ENCODE measurements at regions not wholly inside any gene's neighbourhood (a gene's known extent, or its start where the extent isn't known, plus 50 kb on each side); places are given as distances from the start of the nearest gene placed in this dataset.

DNA sequence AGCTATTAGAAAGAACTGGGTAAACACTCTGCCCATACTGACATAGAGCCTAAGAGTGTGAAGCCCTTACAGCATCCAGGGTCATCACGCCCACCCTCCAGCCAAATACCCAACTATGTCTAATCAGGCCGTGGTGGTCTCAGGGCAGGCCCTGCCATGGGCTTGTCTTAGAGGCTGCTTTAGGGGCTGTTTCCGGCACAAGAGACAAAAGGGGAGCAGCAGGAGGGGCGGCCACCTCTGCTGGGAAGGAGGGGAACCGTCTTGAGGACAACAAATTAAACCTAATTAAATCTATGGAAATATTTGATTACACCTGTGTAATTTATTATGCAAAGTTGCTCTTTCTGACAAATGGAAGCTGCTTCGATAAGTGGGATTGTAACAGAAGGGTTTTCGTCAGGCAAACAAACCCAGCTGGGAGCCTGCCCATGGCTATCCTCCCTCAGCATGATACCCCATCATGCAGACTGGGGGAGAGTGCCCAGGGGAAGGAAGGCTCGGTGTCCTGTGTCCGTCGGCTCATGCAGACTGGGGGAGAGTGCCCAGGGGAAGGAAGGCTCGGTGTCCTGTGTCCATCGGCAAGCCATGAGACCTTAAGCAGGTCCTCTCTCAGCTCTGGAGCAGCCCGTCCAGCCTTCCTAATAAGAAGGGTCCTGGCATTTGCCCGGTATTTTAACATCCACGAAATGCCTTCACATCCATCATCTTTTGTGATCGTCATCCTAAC lies 163.6 kb upstream of the B3GAT1 start:
- peaks cover 2 to 3% of the 10 kb centered on the region in 2 donors for H3K27me3 ChIP-seq (ENCODE audit: control insufficient read depth in 1 of 2, insufficient read depth in 2 of 2, low read length in 2 of 2)
- no peak overlapping the region for H3K4me3 ChIP-seq (ENCODE audit: low read length in 2 of 2)
- H3K27ac ChIP-seq (ENCODE audit: low read length), result no peak overlapping the region
- H3K9me3 ChIP-seq (ENCODE audit: control insufficient read depth in 2 of 2, low read length in 2 of 2), result no peaks in the 10 kb centered on the region
- H3K9ac ChIP-seq (ENCODE audit: low read length in 2 of 2), result no peak overlapping the region
- peaks cover 2% of the 10 kb centered on the region for H3K4me1 ChIP-seq (ENCODE audit: control insufficient read depth, insufficient read depth, low read length)
- H3K36me3 ChIP-seq (ENCODE audit: control insufficient read depth in 2 of 2, insufficient read depth in 2 of 2, low read length in 2 of 2), result no peaks in the 10 kb centered on the region

DNA sequence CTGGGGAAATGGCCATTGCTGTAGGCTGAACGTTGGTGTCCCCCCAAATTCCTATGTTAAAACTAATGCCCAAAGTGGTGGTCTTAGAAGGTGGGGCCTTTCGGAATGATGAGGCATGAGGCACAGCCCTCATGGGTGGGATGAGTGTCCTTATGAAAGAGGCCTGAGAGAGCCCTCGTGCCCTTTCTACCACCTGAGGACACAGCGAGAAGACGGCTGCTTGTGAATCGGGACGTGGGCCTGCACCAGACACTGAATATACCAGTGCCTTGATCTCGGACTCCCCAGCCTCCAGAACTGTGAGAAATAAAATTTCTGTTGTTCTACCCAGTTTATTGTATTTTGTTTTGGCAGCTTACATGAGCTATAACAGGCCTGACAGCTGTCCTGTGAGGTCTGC lies 162.9 kb upstream of the B3GAT1 start:
- no peak overlapping the region for H3K27ac ChIP-seq (ENCODE audit: low read length)
- peaks cover 2% of the 10 kb centered on the region for H3K4me1 ChIP-seq (ENCODE audit: control insufficient read depth, insufficient read depth, low read length)
- H3K4me3 ChIP-seq (ENCODE audit: low read length in 2 of 2), result no peak overlapping the region
- H3K9me3 ChIP-seq (ENCODE audit: control insufficient read depth in 2 of 2, low read length in 2 of 2), result no peaks in the 10 kb centered on the region
- H3K36me3 ChIP-seq (ENCODE audit: control insufficient read depth in 2 of 2, insufficient read depth in 2 of 2, low read length in 2 of 2), result no peaks in the 10 kb centered on the region
- peaks cover 2 to 3% of the 10 kb centered on the region in 2 donors for H3K27me3 ChIP-seq (ENCODE audit: control insufficient read depth in 1 of 2, insufficient read depth in 2 of 2, low read length in 2 of 2)
- no peak overlapping the region for H3K9ac ChIP-seq (ENCODE audit: low read length in 2 of 2)

DNA sequence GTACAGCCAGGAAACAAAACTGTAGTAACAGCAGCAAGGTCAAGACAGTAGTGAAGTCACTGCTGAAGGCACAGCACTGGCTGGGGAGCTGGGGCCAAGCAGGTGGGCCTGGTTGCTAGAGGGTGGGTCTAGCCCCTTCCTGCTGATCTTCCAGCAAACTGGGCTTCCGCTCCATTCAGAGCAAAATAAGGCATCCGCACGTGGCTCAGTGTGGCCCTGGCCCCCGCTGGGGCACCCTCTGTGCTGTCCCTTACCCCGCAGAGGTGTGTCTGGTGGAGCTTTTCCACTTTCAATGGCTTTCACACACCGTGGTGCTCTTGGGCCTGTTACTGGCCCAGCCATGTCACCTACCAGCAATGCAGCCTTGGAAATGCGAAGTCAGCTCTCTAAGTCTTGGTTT lies 162.4 kb upstream of the B3GAT1 start:
- Histone ChIP-seq H3K9me3 (ENCODE audit: control insufficient read depth in 2 of 2, low read length in 2 of 2) (no peaks in the 10 kb centered on the region), H3K4me1 (ENCODE audit: control insufficient read depth, insufficient read depth, low read length) (peaks cover 2% of the 10 kb centered on the region), H3K27ac (ENCODE audit: low read length) (no peak overlapping the region), H3K36me3 (ENCODE audit: control insufficient read depth in 2 of 2, insufficient read depth in 2 of 2, low read length in 2 of 2) (no peaks in the 10 kb centered on the region), H3K4me3 (ENCODE audit: low read length in 2 of 2) (no peak overlapping the region), H3K27me3 (ENCODE audit: control insufficient read depth in 1 of 2, insufficient read depth in 2 of 2, low read length in 2 of 2) (peaks cover 2 to 3% of the 10 kb centered on the region in 2 donors), H3K9ac (ENCODE audit: low read length in 2 of 2) (no peak overlapping the region)

DNA sequence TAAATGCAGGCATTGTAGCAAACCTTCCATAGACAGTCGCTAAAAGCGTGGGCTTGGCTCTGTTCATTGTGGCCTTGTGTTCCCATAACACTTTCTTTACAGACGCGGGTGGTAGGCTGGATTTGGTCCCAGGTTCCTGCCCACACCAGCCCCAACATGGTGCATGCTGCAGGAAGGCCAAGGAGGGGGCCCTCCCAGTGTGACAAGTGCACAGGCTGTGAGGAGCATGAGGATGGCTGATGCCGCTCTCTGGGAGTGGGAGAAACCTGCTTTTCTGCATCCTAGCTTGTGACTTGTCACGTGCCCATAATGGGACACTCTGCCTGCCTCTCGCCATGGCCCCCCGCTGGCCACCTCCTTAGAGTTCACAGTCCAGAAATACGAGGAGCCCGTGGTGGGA lies 161.8 kb upstream of the B3GAT1 start:
- Histone ChIP-seq H3K27me3 (ENCODE audit: control insufficient read depth in 1 of 2, insufficient read depth in 2 of 2, low read length in 2 of 2) (peaks cover 2 to 3% of the 10 kb centered on the region in 2 donors), H3K27ac (ENCODE audit: low read length) (no peak overlapping the region), H3K4me3 (ENCODE audit: low read length in 2 of 2) (no peak overlapping the region), H3K36me3 (ENCODE audit: control insufficient read depth in 2 of 2, insufficient read depth in 2 of 2, low read length in 2 of 2) (no peaks in the 10 kb centered on the region), H3K9ac (ENCODE audit: low read length in 2 of 2) (no peak overlapping the region), H3K4me1 (ENCODE audit: control insufficient read depth, insufficient read depth, low read length) (peaks cover 2% of the 10 kb centered on the region), H3K9me3 (ENCODE audit: control insufficient read depth in 2 of 2, low read length in 2 of 2) (no peaks in the 10 kb centered on the region)

DNA sequence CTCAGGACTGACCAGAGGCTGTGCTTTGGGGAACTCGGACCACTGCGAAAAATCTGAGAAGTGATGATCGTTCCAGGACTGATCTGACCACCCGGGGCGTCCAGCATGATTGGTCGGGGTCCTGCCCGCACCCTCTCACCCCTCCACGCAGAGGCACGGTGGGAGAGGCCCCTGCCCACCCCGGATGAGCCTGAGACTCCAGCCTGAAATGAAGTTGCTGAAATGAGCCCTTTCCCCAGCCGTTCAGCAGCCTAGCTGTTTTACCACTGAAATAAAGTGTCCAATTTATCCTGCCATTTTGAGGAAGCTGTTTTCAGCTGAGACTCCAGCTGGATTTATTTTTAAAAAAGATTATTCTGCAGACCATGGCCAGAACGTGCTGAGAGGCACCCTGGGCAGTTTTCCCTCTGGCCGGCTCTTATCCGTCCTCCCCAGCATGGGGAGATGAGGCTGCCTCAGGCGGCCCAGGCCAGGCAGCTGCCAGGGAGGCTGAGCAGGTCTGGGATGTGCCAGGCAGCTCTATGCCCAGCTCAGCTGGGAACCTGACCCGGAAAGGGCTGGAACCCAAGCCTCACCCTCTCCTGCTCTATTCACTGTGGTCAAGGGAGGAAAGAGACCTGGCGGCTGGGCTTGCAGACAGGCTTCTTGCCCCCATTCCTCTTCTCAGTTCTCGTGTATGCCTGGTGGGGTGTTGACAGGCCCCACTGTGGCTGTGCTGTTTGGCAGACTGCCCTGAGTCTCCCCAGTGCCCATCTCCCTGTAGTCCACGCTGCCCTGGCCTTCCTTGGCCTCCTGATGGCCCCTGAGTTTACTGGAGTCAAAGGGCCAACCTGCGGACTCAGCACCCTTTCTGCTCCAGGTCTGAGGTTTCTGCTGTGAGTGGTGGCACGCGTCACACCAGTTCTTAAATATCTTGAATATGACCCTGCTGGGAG lies 161.0 kb upstream of the B3GAT1 start:
- no peak overlapping the region for H3K4me3 ChIP-seq (ENCODE audit: low read length in 2 of 2)
- peaks cover 2% of the 10 kb centered on the region for H3K4me1 ChIP-seq (ENCODE audit: control insufficient read depth, insufficient read depth, low read length)
- peaks cover 2 to 3% of the 10 kb centered on the region in 2 donors for H3K27me3 ChIP-seq (ENCODE audit: control insufficient read depth in 1 of 2, insufficient read depth in 2 of 2, low read length in 2 of 2)
- no peaks in the 10 kb centered on the region for H3K36me3 ChIP-seq (ENCODE audit: control insufficient read depth in 2 of 2, insufficient read depth in 2 of 2, low read length in 2 of 2)
- H3K9me3 ChIP-seq (ENCODE audit: control insufficient read depth in 2 of 2, low read length in 2 of 2), result no peaks in the 10 kb centered on the region
- no peak overlapping the region for H3K9ac ChIP-seq (ENCODE audit: low read length in 2 of 2)
- H3K27ac ChIP-seq (ENCODE audit: low read length), result no peak overlapping the region

DNA sequence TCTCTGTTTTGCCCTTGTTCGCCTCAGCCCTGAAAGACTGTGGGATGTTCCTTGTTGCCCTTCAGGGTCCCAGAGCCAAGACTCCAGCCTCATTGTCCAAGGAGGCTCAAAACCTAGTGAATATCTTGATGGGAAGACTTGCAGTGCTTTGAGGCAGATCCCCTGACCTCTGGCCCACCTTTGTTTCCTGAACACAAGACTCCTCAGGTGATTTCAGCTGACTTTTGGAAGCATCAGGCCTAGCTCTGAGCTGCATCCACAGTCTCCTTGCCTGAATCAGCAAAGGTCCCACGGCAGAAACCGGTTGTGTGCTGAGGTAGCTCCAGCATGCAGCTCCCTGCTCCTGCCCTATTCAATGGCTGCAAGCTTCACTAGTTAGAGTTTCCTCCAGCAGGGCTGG lies 159.3 kb upstream of the B3GAT1 start:
- Histone ChIP-seq H3K27ac (ENCODE audit: low read length) (no peak overlapping the region), H3K27me3 (ENCODE audit: control insufficient read depth in 1 of 2, insufficient read depth in 2 of 2, low read length in 2 of 2) (peaks cover 2% of the 10 kb centered on the region in 2 donors), H3K9ac (ENCODE audit: low read length in 2 of 2) (no peak overlapping the region), H3K36me3 (ENCODE audit: control insufficient read depth in 2 of 2, insufficient read depth in 2 of 2, low read length in 2 of 2) (no peaks in the 10 kb centered on the region), H3K4me1 (ENCODE audit: control insufficient read depth, insufficient read depth, low read length) (peaks cover 2% of the 10 kb centered on the region), H3K9me3 (ENCODE audit: control insufficient read depth in 2 of 2, low read length in 2 of 2) (no peaks in the 10 kb centered on the region), H3K4me3 (ENCODE audit: low read length in 2 of 2) (no peak overlapping the region)

DNA sequence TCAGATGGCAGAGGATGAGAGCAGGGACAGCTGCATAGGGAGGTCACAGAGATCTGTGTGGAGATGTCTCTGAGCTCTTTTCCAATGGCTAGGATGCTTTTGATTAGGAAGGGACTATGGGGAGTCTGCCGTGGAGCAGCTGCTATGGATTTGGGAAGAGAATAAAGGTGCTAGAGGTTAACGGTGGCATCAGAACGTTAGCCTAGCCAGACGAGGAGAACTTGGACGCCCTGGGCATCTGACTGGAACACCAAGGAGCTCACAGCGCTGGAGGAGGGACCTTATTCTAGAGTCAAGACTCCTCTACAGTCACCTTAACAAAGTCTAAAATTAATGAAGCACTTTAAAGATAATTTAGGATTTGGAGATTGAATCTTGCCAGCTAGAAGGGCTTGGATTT lies 157.2 kb upstream of the B3GAT1 start:
- Histone ChIP-seq H3K4me3 (ENCODE audit: low read length in 2 of 2) (no peak overlapping the region), H3K36me3 (ENCODE audit: control insufficient read depth in 2 of 2, insufficient read depth in 2 of 2, low read length in 2 of 2) (no peaks in the 10 kb centered on the region), H3K4me1 (ENCODE audit: control insufficient read depth, insufficient read depth, low read length) (peaks cover 2% of the 10 kb centered on the region), H3K9me3 (ENCODE audit: control insufficient read depth in 2 of 2, low read length in 2 of 2) (no peaks in the 10 kb centered on the region), H3K9ac (ENCODE audit: low read length in 2 of 2) (no peak overlapping the region), H3K27ac (ENCODE audit: low read length) (no peak overlapping the region), H3K27me3 (ENCODE audit: control insufficient read depth in 1 of 2, insufficient read depth in 2 of 2, low read length in 2 of 2) (peaks cover 0 to 2% of the 10 kb centered on the region in 2 donors)

DNA sequence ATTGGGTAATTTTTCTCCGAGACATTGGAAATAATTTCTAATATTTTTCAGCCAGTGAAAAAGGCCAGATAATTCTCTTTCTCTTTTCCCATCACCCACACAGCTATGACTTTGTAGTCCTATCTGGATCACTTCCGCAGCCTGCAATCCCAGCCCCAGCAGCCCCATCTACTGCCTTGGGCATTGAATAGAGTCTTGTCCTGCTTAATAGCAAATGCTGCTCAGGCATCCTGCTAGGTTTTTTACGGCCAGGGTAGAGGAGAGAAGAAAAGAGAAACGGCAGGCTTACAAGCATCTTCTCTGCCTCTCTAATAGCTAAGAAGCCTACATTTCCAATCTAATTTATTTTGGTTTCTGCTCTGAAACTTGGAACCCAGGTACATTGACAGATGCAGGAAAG lies 154.3 kb upstream of the B3GAT1 start:
- Histone ChIP-seq H3K9ac (ENCODE audit: low read length in 2 of 2) (no peak overlapping the region), H3K36me3 (ENCODE audit: control insufficient read depth in 2 of 2, insufficient read depth in 2 of 2, low read length in 2 of 2) (no peaks in the 10 kb centered on the region), H3K4me3 (ENCODE audit: low read length in 2 of 2) (no peak overlapping the region), H3K9me3 (ENCODE audit: control insufficient read depth in 2 of 2, low read length in 2 of 2) (no peaks in the 10 kb centered on the region), H3K27me3 (ENCODE audit: control insufficient read depth in 1 of 2, insufficient read depth in 2 of 2, low read length in 2 of 2) (no peaks in the 10 kb centered on the region), H3K27ac (ENCODE audit: low read length) (no peak overlapping the region), H3K4me1 (ENCODE audit: control insufficient read depth, insufficient read depth, low read length) (no peaks in the 10 kb centered on the region)

DNA sequence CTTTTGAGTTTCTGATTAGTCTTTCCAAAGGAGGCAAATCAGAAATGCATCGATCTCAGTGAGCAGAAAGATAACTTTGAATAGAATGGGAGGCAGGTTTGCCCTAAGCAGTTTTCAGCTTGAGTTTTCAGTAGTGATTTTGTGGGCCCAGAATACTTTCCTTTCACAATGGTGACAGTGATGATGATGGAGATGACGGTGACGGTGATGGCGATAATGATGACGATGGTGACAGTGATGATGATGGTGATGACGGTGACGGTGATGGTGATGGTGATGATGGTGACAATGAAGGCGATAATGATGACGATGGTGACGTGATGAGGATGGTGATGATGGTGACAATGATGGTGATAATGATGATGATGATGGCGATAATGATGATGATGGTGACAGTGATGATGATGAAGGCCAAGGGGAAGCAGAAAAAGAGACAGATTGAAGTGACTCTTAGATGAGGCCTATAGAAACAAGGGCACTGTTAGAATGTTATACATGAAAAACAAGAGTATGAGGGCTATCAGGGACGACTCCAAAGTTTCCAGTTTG lies 153.4 kb upstream of the B3GAT1 start:
- Histone ChIP-seq H3K4me3 (ENCODE audit: low read length in 2 of 2) (no peak overlapping the region), H3K4me1 (ENCODE audit: control insufficient read depth, insufficient read depth, low read length) (no peaks in the 10 kb centered on the region), H3K27me3 (ENCODE audit: control insufficient read depth in 1 of 2, insufficient read depth in 2 of 2, low read length in 2 of 2) (no peaks in the 10 kb centered on the region), H3K9me3 (ENCODE audit: control insufficient read depth in 2 of 2, low read length in 2 of 2) (no peaks in the 10 kb centered on the region), H3K27ac (ENCODE audit: low read length) (no peak overlapping the region), H3K36me3 (ENCODE audit: control insufficient read depth in 2 of 2, insufficient read depth in 2 of 2, low read length in 2 of 2) (no peaks in the 10 kb centered on the region), H3K9ac (ENCODE audit: low read length in 2 of 2) (no peak overlapping the region)

DNA sequence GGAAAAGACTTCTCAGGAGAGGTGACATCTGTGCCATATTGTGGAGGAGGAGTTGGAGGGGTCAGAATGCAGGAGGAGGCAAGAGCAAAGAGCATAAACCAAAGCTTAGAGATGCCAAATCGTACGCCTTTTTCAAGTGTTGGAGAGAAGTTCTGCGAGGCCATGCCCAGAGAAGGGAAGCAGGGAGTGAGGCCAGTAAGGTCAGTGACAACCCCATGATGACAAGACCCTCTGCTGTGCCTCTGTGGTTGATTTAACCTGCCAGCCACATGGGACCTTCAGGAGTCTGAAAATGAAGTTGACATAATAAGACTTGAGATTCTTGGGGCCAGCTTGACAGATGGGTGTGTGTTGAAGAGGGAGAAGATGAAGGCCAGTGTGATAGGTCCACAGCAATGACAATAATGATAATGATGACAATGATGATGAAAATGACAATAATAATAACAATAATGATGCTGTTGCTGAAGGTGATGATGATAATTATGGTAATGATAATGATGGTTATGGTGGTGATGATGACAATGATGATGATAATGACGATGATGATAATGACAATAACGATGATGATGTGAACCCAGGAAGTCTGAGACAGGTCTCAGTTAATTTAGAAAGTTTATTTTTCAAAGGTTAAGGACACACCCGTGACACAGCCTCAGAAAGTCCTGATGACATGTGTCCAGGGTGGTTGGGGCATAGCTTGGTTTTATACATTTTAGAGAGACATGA lies 152.6 kb upstream of the B3GAT1 start:
- Histone ChIP-seq H3K27me3 (ENCODE audit: control insufficient read depth in 1 of 2, insufficient read depth in 2 of 2, low read length in 2 of 2) (no peaks in the 10 kb centered on the region), H3K36me3 (ENCODE audit: control insufficient read depth in 2 of 2, insufficient read depth in 2 of 2, low read length in 2 of 2) (no peaks in the 10 kb centered on the region), H3K9ac (ENCODE audit: low read length in 2 of 2) (no peak overlapping the region), H3K4me1 (ENCODE audit: control insufficient read depth, insufficient read depth, low read length) (no peaks in the 10 kb centered on the region), H3K4me3 (ENCODE audit: low read length in 2 of 2) (no peak overlapping the region), H3K27ac (ENCODE audit: low read length) (no peak overlapping the region), H3K9me3 (ENCODE audit: control insufficient read depth in 2 of 2, low read length in 2 of 2) (no peaks in the 10 kb centered on the region)

All from stomach smooth muscle (tissue), 2 donors.